OCI-LY1 (cell line): ENCODE measurements at regions not wholly inside any gene's neighbourhood (a gene's known extent, or its start where the extent isn't known, plus 50 kb on each side); places are given as distances from the start of the nearest gene placed in this dataset.

Experiments
- H2AFZ ChIP-seq: fragments of 200-600 bp; sonication (generic), shearing (Covaris generic); 2 replicates; pipeline ENCODE4 v1.6.0; 2014; ENCODE audit warnings: antibody characterized with exemption, mild to moderate bottlenecking, low read length
- H3F3A ChIP-seq: fragments of 200-600 bp; sonication (generic), shearing (Covaris generic); 2 replicates; pipeline ENCODE4 v1.6.0; 2014; ENCODE audit warnings: mild to moderate bottlenecking, antibody characterized with exemption, low read length, moderate library complexity; ENCODE audit not compliant: insufficient read depth
- H3K27ac ChIP-seq: fragments of 200-600 bp; sonication (generic); 2 replicates; pipeline ENCODE4 v1.5.1; 2014; ENCODE audit warnings: low read length, mixed run types, mild to moderate bottlenecking, low read depth; ENCODE audit not compliant: poor library complexity, severe bottlenecking
- H3K27me3 ChIP-seq: fragments of 200-600 bp; sonication (generic); 2 replicates; pipeline ENCODE4 v1.6.0; 2014; ENCODE audit warnings: antibody characterized with exemption, mild to moderate bottlenecking, low read length, moderate library complexity; ENCODE audit not compliant: insufficient read depth
- H3K36me3 ChIP-seq: fragments of 200-600 bp; sonication (generic); 2 replicates; pipeline ENCODE4 v1.6.1; 2014; ENCODE audit warnings: mild to moderate bottlenecking, antibody characterized with exemption, low read length, moderate library complexity, mixed read lengths; ENCODE audit not compliant: insufficient read depth
- H3K4me1 ChIP-seq: fragments of 200-600 bp; sonication (generic); 2 replicates; pipeline ENCODE4 v1.5.1; 2014; ENCODE audit warnings: mild to moderate bottlenecking, low read length, moderate library complexity; ENCODE audit not compliant: insufficient read depth, severe bottlenecking
- H3K4me2 ChIP-seq: fragments of 200-600 bp; sonication (generic), shearing (Covaris generic); 2 replicates; pipeline ENCODE4 v1.6.1; 2014; ENCODE audit warnings: low read length
- H3K4me3 ChIP-seq: fragments of 200-600 bp; sonication (generic); 2 replicates; pipeline ENCODE4 v1.5.1; 2014; ENCODE audit warnings: low read length, low read depth, mild to moderate bottlenecking, mixed read lengths; ENCODE audit not compliant: poor library complexity, severe bottlenecking
- H3K79me2 ChIP-seq: fragments of 200-600 bp; shearing (Covaris generic); 2 replicates; pipeline ENCODE4 v1.6.1; 2016; ENCODE audit warnings: mixed run types, low read length, mixed read lengths; ENCODE audit not compliant: insufficient read depth
- H3K9ac ChIP-seq: fragments of 200-600 bp; sonication (generic), shearing (Covaris generic); 2 replicates; pipeline ENCODE4 v1.6.1; 2014; ENCODE audit warnings: mild to moderate bottlenecking, low read length, mixed read lengths
- H3K9me2 ChIP-seq: fragments of 200-600 bp; sonication (generic), shearing (Covaris generic); 2 replicates; pipeline ENCODE4 v1.6.1; 2014; ENCODE audit warnings: low read depth, mild to moderate bottlenecking, low read length, mixed read lengths
- H3K9me3 ChIP-seq: fragments of 200-600 bp; shearing (Covaris generic); 2 replicates; pipeline ENCODE4 v1.6.1; 2014; ENCODE audit warnings: low read length, mixed read lengths
- H4K20me1 ChIP-seq: fragments of 200-600 bp; sonication (generic), shearing (Covaris generic); 2 replicates; pipeline ENCODE4 v1.6.0; 2016; ENCODE audit warnings: mild to moderate bottlenecking, low read length; ENCODE audit not compliant: insufficient read depth
- CTCF ChIP-seq: fragments of 200-600 bp; sonication (generic), shearing (Covaris generic); IDR thresholded peaks from 2 replicates; pipeline ENCODE4 v1.5.1; 2017; ENCODE audit warnings: mild to moderate bottlenecking, antibody characterized with exemption, low read length, moderate library complexity, mixed read lengths
- EZH2 ChIP-seq: fragments of 200-600 bp; sonication (generic), shearing (Covaris generic); IDR thresholded peaks from 2 replicates; pipeline ENCODE4 v1.8.0; 2017; ENCODE audit warnings: borderline replicate concordance, mixed run types, mild to moderate bottlenecking, antibody characterized with exemption, low read length, moderate library complexity, mixed read lengths

- no peak overlapping the region for H3K27ac ChIP-seq
- no peak overlapping the region for H3K4me3 ChIP-seq
- no peaks in the 10 kb centered on the region for H3K27me3 ChIP-seq
- H3K9ac ChIP-seq, result no peak overlapping the region
- H3K4me1 ChIP-seq, result peaks cover 16% of the 10 kb centered on the region
- no peaks in the 10 kb centered on the region for H3K9me3 ChIP-seq
- H3K4me2 ChIP-seq, result no peak overlapping the region
- H3K36me3 ChIP-seq, result no peaks in the 10 kb centered on the region
- H3K79me2 ChIP-seq, result no peaks in the 10 kb centered on the region
- H3K9me2 ChIP-seq, result no peaks in the 10 kb centered on the region
- H3F3A ChIP-seq, result no peaks in the 10 kb centered on the region
- no peak overlapping the region for H2AFZ ChIP-seq
- H4K20me1 ChIP-seq, result no peaks in the 10 kb centered on the region
- TF ChIP-seq EZH2 (no peak), CTCF (no peak)
Observed at GRCh38 chr6:87847830-87848210, 145.8 kb upstream of the AKIRIN2 start.

- Histone ChIP-seq H3K27me3 (no peaks in the 10 kb centered on the region), H3K27ac (no peak overlapping the region), H3K9ac (no peak overlapping the region)
Observed at GRCh38 chr6:87847135-87847829, 145.2 kb upstream of the AKIRIN2 start.

GRCh38 chr6:87846434-87846833 lies 144.4 kb upstream of the AKIRIN2 start:
- TF ChIP-seq CTCF (no peak), EZH2 (no peak)
- H3K9me2 ChIP-seq, result no peaks in the 10 kb centered on the region
- no peaks in the 10 kb centered on the region for H3K27me3 ChIP-seq
- no peaks in the 10 kb centered on the region for H4K20me1 ChIP-seq
- H3K9ac ChIP-seq, result no peak overlapping the region
- H3K79me2 ChIP-seq, result no peaks in the 10 kb centered on the region
- H2AFZ ChIP-seq, result no peak overlapping the region
- no peak overlapping the region for H3K27ac ChIP-seq
- H3K9me3 ChIP-seq, result no peaks in the 10 kb centered on the region
- H3K4me2 ChIP-seq, result no peak overlapping the region
- H3F3A ChIP-seq, result no peaks in the 10 kb centered on the region
- H3K4me1 ChIP-seq, result peaks cover 16% of the 10 kb centered on the region
- H3K36me3 ChIP-seq, result no peaks in the 10 kb centered on the region
- no peak overlapping the region for H3K4me3 ChIP-seq

More at GRCh38 chr6:87847135-87847829, 145.2 kb upstream of the AKIRIN2 start:
- H3K4me1 ChIP-seq, result peaks cover 16% of the 10 kb centered on the region
- H3K9me3 ChIP-seq, result no peaks in the 10 kb centered on the region
- H3K9me2 ChIP-seq, result no peaks in the 10 kb centered on the region
- no peak overlapping the region for H2AFZ ChIP-seq
- H3K4me2 ChIP-seq, result no peak overlapping the region
- H4K20me1 ChIP-seq, result no peaks in the 10 kb centered on the region
- no peaks in the 10 kb centered on the region for H3K79me2 ChIP-seq
- TF ChIP-seq CTCF (no peak), EZH2 (no peak)
- H3K36me3 ChIP-seq, result no peaks in the 10 kb centered on the region
- H3F3A ChIP-seq, result no peaks in the 10 kb centered on the region
- no peak overlapping the region for H3K4me3 ChIP-seq
